Osteoblast (primary cell): ENCODE measurements at regions not wholly inside any gene's neighbourhood (a gene's known extent, or its start where the extent isn't known, plus 50 kb on each side); places are given as distances from the start of the nearest gene placed in this dataset.

Experiments
- DNase-seq: peaks from one replicate; pipeline ENCODE4 v3.0.0; 2011; ENCODE audit warnings: low spot score, mixed read lengths; ENCODE audit not compliant: insufficient read length; ENCODE audit errors: missing footprints
- H2AFZ ChIP-seq: 2 replicates; pipeline ENCODE4 v1.6.0; 2011; ENCODE audit warnings: mild to moderate bottlenecking, low read length
- H3K27ac ChIP-seq: 2 replicates; pipeline ENCODE4 v1.5.1; 2011; ENCODE audit warnings: mild to moderate bottlenecking, low read depth, low read length, moderate library complexity
- H3K27me3 ChIP-seq: 2 replicates; pipeline ENCODE4 v1.6.0; 2012; ENCODE audit warnings: mild to moderate bottlenecking, control low read depth, inconsistent platforms, low read length, moderate library complexity; ENCODE audit not compliant: insufficient read depth
- H3K36me3 ChIP-seq: 2 replicates; pipeline ENCODE4 v1.5.1; 2011; ENCODE audit warnings: mild to moderate bottlenecking, low read length, control low read depth, moderate library complexity; ENCODE audit not compliant: insufficient read depth
- H3K4me1 ChIP-seq: 2 replicates; pipeline ENCODE4 v1.5.1; 2011; ENCODE audit warnings: mild to moderate bottlenecking, low read length, control low read depth, moderate library complexity; ENCODE audit not compliant: insufficient read depth
- H3K4me2 ChIP-seq: 2 replicates; pipeline ENCODE4 v1.6.0; 2011; ENCODE audit warnings: mild to moderate bottlenecking, low read length; ENCODE audit not compliant: insufficient read depth
- H3K4me3 ChIP-seq: fragments of 200-600 bp; sonication (generic); 3 replicates; pipeline ENCODE4 v1.5.1; 2012; ENCODE audit warnings: mild to moderate bottlenecking, low read length, inconsistent platforms; ENCODE audit not compliant: insufficient read depth
- H3K79me2 ChIP-seq: 2 replicates; pipeline ENCODE4 v1.6.0; 2012; ENCODE audit warnings: mild to moderate bottlenecking, low read length, control low read depth, inconsistent platforms; ENCODE audit not compliant: insufficient read depth
- H3K9me3 ChIP-seq: 2 replicates; pipeline ENCODE4 v1.5.1; 2011; ENCODE audit warnings: low read depth, low read length, control low read depth
- H4K20me1 ChIP-seq: 2 replicates; pipeline ENCODE4 v1.6.0; 2012; ENCODE audit warnings: mild to moderate bottlenecking, low read length, control low read depth; ENCODE audit not compliant: insufficient read depth
- TF ChIP-seq, protein P1 (sequence below): IDR thresholded peaks from 2 replicates; pipeline ENCODE4 v1.5.1; 2011; ENCODE audit warnings: mild to moderate bottlenecking, low read depth, low read length, moderate library complexity; ENCODE audit errors: extremely low read depth

DNA sequence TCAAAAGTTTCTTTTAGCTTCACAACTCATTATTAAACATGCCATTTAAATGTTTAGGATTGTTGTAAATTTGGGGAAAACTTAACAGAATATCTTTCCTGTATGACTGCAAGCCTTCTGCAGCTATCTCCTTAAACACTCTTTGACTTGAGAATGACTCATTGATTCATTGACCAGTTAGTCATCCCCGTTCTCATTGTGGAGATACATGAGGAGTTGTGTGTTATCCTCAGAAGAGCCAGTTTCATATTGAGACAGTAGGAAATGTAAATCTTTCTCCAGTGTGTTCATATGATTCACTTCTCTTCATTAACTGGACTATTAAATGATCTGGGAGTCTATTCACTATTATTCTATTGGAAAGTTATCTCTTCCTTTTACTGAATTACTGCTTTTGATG is 83.0 kb downstream of the CRYGS start:
- no peaks in the 10 kb centered on the region for H3K79me2 ChIP-seq
- no peaks in the 10 kb centered on the region for H3K36me3 ChIP-seq
- TF ChIP-seq, protein P1, sequence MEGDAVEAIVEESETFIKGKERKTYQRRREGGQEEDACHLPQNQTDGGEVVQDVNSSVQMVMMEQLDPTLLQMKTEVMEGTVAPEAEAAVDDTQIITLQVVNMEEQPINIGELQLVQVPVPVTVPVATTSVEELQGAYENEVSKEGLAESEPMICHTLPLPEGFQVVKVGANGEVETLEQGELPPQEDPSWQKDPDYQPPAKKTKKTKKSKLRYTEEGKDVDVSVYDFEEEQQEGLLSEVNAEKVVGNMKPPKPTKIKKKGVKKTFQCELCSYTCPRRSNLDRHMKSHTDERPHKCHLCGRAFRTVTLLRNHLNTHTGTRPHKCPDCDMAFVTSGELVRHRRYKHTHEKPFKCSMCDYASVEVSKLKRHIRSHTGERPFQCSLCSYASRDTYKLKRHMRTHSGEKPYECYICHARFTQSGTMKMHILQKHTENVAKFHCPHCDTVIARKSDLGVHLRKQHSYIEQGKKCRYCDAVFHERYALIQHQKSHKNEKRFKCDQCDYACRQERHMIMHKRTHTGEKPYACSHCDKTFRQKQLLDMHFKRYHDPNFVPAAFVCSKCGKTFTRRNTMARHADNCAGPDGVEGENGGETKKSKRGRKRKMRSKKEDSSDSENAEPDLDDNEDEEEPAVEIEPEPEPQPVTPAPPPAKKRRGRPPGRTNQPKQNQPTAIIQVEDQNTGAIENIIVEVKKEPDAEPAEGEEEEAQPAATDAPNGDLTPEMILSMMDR, result no peak
- no peak overlapping the region for H2AFZ ChIP-seq
- H3K4me1 ChIP-seq, result no peaks in the 10 kb centered on the region
- H4K20me1 ChIP-seq, result no peaks in the 10 kb centered on the region
- H3K4me3 ChIP-seq, result no peak overlapping the region
- H3K27ac ChIP-seq, result no peak overlapping the region
- peak; percentile 56 for DNase-seq
- no peaks in the 10 kb centered on the region for H3K9me3 ChIP-seq
- peaks cover 25% of the 10 kb centered on the region for H3K27me3 ChIP-seq
- no peak overlapping the region for H3K4me2 ChIP-seq

DNA sequence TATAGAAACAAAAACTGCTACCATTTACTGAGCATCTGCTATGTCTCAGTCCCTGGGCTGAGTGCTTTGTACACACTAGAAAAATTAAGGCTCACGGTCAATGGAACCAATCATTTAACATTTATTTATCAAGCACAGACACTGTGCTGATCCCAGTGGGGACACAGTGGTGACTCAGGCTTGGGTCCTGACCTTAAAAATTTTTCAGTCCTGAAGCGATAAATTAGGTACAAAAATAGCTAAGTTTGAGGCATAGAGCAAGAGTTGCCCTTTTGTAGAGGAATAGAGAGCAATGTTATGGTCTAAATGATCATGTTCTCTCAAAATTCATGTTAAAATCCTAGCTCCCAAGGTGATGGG is 85.1 kb downstream of the CRYGS start:
- no peak overlapping the region for H3K27ac ChIP-seq
- no peak for DNase-seq
- TF ChIP-seq, protein P1, result no peak
- no peaks in the 10 kb centered on the region for H3K4me1 ChIP-seq
- H2AFZ ChIP-seq, result no peak overlapping the region
- H3K4me2 ChIP-seq, result no peak overlapping the region
- no peak overlapping the region for H3K4me3 ChIP-seq
- H3K79me2 ChIP-seq, result no peaks in the 10 kb centered on the region
- H3K36me3 ChIP-seq, result no peaks in the 10 kb centered on the region
- no peaks in the 10 kb centered on the region for H4K20me1 ChIP-seq
- H3K27me3 ChIP-seq, result peaks cover 32% of the 10 kb centered on the region
- H3K9me3 ChIP-seq, result no peaks in the 10 kb centered on the region

DNA sequence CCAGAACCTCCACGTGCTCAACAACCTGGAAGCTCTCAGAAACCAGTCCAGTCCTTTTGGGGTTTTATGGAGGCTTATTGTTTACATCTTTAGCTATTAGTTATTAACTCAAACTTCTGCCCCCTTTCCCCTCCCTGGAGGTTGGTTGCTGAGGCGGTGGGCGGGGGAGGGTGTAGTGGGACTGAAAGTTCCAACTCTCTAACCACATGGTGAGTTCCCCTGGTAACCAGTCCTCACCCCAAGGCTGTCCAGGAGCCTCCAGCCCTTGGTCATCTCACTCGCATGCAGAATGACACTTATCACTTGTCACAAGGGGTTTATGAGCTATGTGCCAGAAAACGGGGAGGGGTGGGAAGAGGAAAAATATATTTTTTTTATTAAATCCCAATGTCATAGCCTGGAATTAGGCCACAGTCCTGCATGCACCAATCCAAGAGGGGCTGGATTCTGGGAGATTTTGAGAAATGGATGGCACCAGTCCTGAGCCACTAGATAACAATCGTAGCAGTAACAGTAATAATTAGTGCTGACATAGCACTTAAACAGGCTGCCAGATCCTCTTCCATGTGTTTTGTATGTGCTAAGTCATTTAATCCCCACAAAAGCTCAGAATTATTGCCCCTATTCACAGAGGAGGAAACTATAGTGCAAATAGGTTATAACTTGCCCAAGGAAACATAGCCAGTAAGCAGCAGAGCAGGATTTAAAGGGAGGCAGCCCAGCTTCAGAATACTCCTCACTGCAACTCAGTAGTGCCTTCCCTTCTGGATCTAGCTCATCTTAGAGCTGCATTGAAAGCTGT is 85.7 kb downstream of the CRYGS start:
- peaks cover 32% of the 10 kb centered on the region for H3K27me3 ChIP-seq
- H4K20me1 ChIP-seq, result no peaks in the 10 kb centered on the region
- no peaks in the 10 kb centered on the region for H3K36me3 ChIP-seq
- H3K4me2 ChIP-seq, result no peak overlapping the region
- H3K9me3 ChIP-seq, result no peaks in the 10 kb centered on the region
- no peak overlapping the region for H2AFZ ChIP-seq
- DNase-seq, result no peak
- no peaks in the 10 kb centered on the region for H3K79me2 ChIP-seq
- no peak overlapping the region for H3K27ac ChIP-seq
- H3K4me1 ChIP-seq, result no peaks in the 10 kb centered on the region
- TF ChIP-seq, protein P1, result no peak
- no peak overlapping the region for H3K4me3 ChIP-seq

DNA sequence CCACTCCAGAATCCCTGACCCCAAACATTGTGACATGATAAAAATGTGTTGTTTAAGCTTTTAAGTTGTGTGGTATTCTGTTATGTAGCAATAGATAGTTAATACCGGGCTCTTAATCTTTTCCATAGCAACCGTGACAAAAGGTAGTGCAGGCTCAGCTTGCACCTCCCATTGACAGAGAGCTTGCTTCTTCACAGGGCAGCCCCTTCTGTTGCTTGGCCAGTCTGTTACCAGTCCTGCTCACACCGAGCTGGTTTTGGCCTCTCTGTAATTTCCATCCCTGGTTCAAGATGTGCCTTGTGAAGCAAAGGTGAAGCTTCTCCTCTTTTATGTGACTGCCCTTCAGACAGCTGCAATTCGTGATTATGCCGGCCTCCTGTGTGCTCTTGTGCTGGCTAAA is 86.9 kb downstream of the CRYGS start:
- peaks cover 1% of the 10 kb centered on the region for H4K20me1 ChIP-seq
- peaks cover 28% of the 10 kb centered on the region for H3K27me3 ChIP-seq
- peaks cover 6% of the 10 kb centered on the region for H3K4me1 ChIP-seq
- H2AFZ ChIP-seq, result no peak overlapping the region
- no peaks in the 10 kb centered on the region for H3K36me3 ChIP-seq
- H3K4me2 ChIP-seq, result no peak overlapping the region
- H3K27ac ChIP-seq, result no peak overlapping the region
- no peaks in the 10 kb centered on the region for H3K9me3 ChIP-seq
- H3K4me3 ChIP-seq, result no peak overlapping the region
- peak; percentile 65 for DNase-seq
- TF ChIP-seq, protein P1, result no peak
- no peaks in the 10 kb centered on the region for H3K79me2 ChIP-seq
